ENCODE measurements at regions not wholly inside any gene's neighbourhood (a gene's known extent, or its start where the extent isn't known, plus 50 kb on each side); places are given as distances from the start of the nearest gene placed in this dataset.

- no peak for DNase-seq
Observed at GRCh38 chr18:6613581-6613980, 115.9 kb upstream of the ARHGAP28 start.

- no peak for DNase-seq
Observed at GRCh38 chr18:6614952-6615351, 114.6 kb upstream of the ARHGAP28 start.

- no peak for DNase-seq
Observed at GRCh38 chr18:6616981-6617380, 112.5 kb upstream of the ARHGAP28 start.

GRCh38 chr18:6621437-6621836 lies 108.1 kb upstream of the ARHGAP28 start:
- no peak for DNase-seq

- DNase-seq: no peak
Observed at GRCh38 chr18:6623278-6623677, 106.2 kb upstream of the ARHGAP28 start.

- no peak for DNase-seq
Observed at GRCh38 chr18:6624271-6624660, 105.2 kb upstream of the ARHGAP28 start.

- DNase-seq: no peak
Observed at GRCh38 chr18:6624661-6625311, 104.7 kb upstream of the ARHGAP28 start.

GRCh38 chr18:6625481-6625880 lies 104.0 kb upstream of the ARHGAP28 start:
- DNase-seq: no peak

- DNase-seq: no peak
Observed at GRCh38 chr18:6626457-6626856, 103.1 kb upstream of the ARHGAP28 start.

- DNase-seq: no peak
Observed at GRCh38 chr18:6627645-6628044, 101.9 kb upstream of the ARHGAP28 start.

GRCh38 chr18:6628187-6628586 lies 101.3 kb upstream of the ARHGAP28 start:
- no peak for DNase-seq

GRCh38 chr18:6629635-6630140 lies 99.8 kb upstream of the ARHGAP28 start:
- no peak for DNase-seq

- no peak for DNase-seq
Observed at GRCh38 chr18:6633310-6633709, 96.2 kb upstream of the ARHGAP28 start.

GRCh38 chr18:6636091-6636490 lies 93.4 kb upstream of the ARHGAP28 start:
- DNase-seq: no peak

GRCh38 chr18:6638447-6638846 lies 91.1 kb upstream of the ARHGAP28 start:
- DNase-seq: no peak

GRCh38 chr18:6639305-6639704 lies 90.2 kb upstream of the ARHGAP28 start:
- no peak for DNase-seq

GRCh38 chr18:6644836-6645627 lies 84.5 kb upstream of the ARHGAP28 start:
- no peak for DNase-seq

GRCh38 chr18:6646801-6647200 lies 82.7 kb upstream of the ARHGAP28 start:
- no peak for DNase-seq

- DNase-seq: no peak
Observed at GRCh38 chr18:6648581-6648980, 80.9 kb upstream of the ARHGAP28 start.

GRCh38 chr18:6649421-6650126 lies 79.9 kb upstream of the ARHGAP28 start:
- no peak for DNase-seq

- DNase-seq: no peak
Observed at GRCh38 chr18:6650127-6650507, 79.4 kb upstream of the ARHGAP28 start.

- no peak for DNase-seq
Observed at GRCh38 chr18:6650747-6651146, 78.8 kb upstream of the ARHGAP28 start.

GRCh38 chr18:6652098-6652497 lies 77.4 kb upstream of the ARHGAP28 start:
- DNase-seq: no peak

GRCh38 chr18:6653880-6654279 lies 75.6 kb upstream of the ARHGAP28 start:
- DNase-seq: no peak
